DOHH2 (cell line): ENCODE measurements at regions not wholly inside any gene's neighbourhood (a gene's known extent, or its start where the extent isn't known, plus 50 kb on each side); places are given as distances from the start of the nearest gene placed in this dataset.

Experiments
- H3F3A ChIP-seq: fragments of 200-600 bp; sonication (generic), shearing (Covaris generic); 2 replicates; pipeline ENCODE4 v1.6.0; 2016; ENCODE audit warnings: antibody characterized with exemption, mild to moderate bottlenecking; ENCODE audit not compliant: control insufficient read depth, insufficient read depth
- H3K27ac ChIP-seq: fragments of 200-600 bp; sonication (generic); 2 replicates; pipeline ENCODE4 v1.5.1; 2014; ENCODE audit warnings: low read depth, mild to moderate bottlenecking, low read length, moderate library complexity
- H3K27me3 ChIP-seq: fragments of 200-600 bp; sonication (generic); 2 replicates; pipeline ENCODE4 v1.6.1; 2014; ENCODE audit warnings: mild to moderate bottlenecking, low read length, mixed read lengths; ENCODE audit not compliant: control insufficient read depth
- H3K36me3 ChIP-seq: fragments of 200-600 bp; sonication (generic); 2 replicates; pipeline ENCODE4 v1.6.1; 2014; ENCODE audit warnings: mild to moderate bottlenecking, low read length, moderate library complexity, mixed read lengths; ENCODE audit not compliant: control insufficient read depth
- H3K4me1 ChIP-seq: fragments of 200-600 bp; sonication (generic); 2 replicates; pipeline ENCODE4 v1.6.1; 2014; ENCODE audit warnings: mild to moderate bottlenecking, low read length, mixed read lengths; ENCODE audit not compliant: control insufficient read depth
- H3K4me2 ChIP-seq: fragments of 200-600 bp; sonication (generic); 2 replicates; pipeline ENCODE4 v1.6.0; 2014; ENCODE audit warnings: mild to moderate bottlenecking, low read length, moderate library complexity
- H3K4me3 ChIP-seq: fragments of 200-600 bp; sonication (generic); 2 replicates; pipeline ENCODE4 v1.5.1; 2014; ENCODE audit warnings: mild to moderate bottlenecking, low read length, mixed read lengths
- H3K79me2 ChIP-seq: fragments of 200-600 bp; sonication (generic); 2 replicates; pipeline ENCODE4 v1.6.1; 2014; ENCODE audit warnings: mild to moderate bottlenecking, low read length, mixed read lengths; ENCODE audit not compliant: control insufficient read depth
- H3K9me2 ChIP-seq: fragments of 200-600 bp; sonication (generic); replicated peaks from 2 replicates; pipeline ENCODE4 v1.6.1; 2014; ENCODE audit warnings: mild to moderate bottlenecking, low read length, mixed read lengths; ENCODE audit not compliant: control insufficient read depth
- H3K9me3 ChIP-seq: fragments of 200-600 bp; sonication (generic); 2 replicates; pipeline ENCODE4 v1.6.1; 2014; ENCODE audit warnings: antibody characterized with exemption, low read length, mixed read lengths; ENCODE audit not compliant: control insufficient read depth, insufficient read depth
- H4K20me1 ChIP-seq: fragments of 200-600 bp; sonication (generic); 2 replicates; pipeline ENCODE4 v1.6.0; 2014; ENCODE audit warnings: low read depth, mild to moderate bottlenecking, antibody characterized with exemption, low read length, moderate library complexity; ENCODE audit not compliant: control insufficient read depth, insufficient read depth
- EZH2phosphoT487 ChIP-seq: fragments of 200-600 bp; sonication (generic); IDR thresholded peaks from 2 replicates; pipeline ENCODE4 v1.6.1; 2017; ENCODE audit warnings: borderline replicate concordance, mild to moderate bottlenecking, antibody characterized with exemption, low read length, moderate library complexity, mixed read lengths
- TF ChIP-seq, protein P1 (sequence below): fragments of 200-600 bp; sonication (generic); IDR thresholded peaks from one replicate; pipeline ENCODE4 v1.5.1; 2014; ENCODE audit warnings: antibody characterized with exemption, mild to moderate bottlenecking, low read depth, low read length; ENCODE audit not compliant: poor library complexity, severe bottlenecking

- no peaks in the 10 kb centered on the region for H3K27me3 ChIP-seq
- no peaks in the 10 kb centered on the region for H3K36me3 ChIP-seq
- no peaks in the 10 kb centered on the region for H3K9me2 ChIP-seq
- H3K27ac ChIP-seq, result no peak overlapping the region
- H3K4me2 ChIP-seq, result no peak overlapping the region
- H3K79me2 ChIP-seq, result no peaks in the 10 kb centered on the region
- H3K9me3 ChIP-seq, result no peaks in the 10 kb centered on the region
- no peak for TF ChIP-seq EZH2phosphoT487
- TF ChIP-seq, protein P1, sequence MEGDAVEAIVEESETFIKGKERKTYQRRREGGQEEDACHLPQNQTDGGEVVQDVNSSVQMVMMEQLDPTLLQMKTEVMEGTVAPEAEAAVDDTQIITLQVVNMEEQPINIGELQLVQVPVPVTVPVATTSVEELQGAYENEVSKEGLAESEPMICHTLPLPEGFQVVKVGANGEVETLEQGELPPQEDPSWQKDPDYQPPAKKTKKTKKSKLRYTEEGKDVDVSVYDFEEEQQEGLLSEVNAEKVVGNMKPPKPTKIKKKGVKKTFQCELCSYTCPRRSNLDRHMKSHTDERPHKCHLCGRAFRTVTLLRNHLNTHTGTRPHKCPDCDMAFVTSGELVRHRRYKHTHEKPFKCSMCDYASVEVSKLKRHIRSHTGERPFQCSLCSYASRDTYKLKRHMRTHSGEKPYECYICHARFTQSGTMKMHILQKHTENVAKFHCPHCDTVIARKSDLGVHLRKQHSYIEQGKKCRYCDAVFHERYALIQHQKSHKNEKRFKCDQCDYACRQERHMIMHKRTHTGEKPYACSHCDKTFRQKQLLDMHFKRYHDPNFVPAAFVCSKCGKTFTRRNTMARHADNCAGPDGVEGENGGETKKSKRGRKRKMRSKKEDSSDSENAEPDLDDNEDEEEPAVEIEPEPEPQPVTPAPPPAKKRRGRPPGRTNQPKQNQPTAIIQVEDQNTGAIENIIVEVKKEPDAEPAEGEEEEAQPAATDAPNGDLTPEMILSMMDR, result no peak
- no peaks in the 10 kb centered on the region for H3K4me1 ChIP-seq
- H4K20me1 ChIP-seq, result no peaks in the 10 kb centered on the region
- no peak overlapping the region for H3K4me3 ChIP-seq
- no peaks in the 10 kb centered on the region for H3F3A ChIP-seq
Measured at GRCh38 chr17:34782271-34782670, 179.0 kb downstream of the CCT6B start.

DNA sequence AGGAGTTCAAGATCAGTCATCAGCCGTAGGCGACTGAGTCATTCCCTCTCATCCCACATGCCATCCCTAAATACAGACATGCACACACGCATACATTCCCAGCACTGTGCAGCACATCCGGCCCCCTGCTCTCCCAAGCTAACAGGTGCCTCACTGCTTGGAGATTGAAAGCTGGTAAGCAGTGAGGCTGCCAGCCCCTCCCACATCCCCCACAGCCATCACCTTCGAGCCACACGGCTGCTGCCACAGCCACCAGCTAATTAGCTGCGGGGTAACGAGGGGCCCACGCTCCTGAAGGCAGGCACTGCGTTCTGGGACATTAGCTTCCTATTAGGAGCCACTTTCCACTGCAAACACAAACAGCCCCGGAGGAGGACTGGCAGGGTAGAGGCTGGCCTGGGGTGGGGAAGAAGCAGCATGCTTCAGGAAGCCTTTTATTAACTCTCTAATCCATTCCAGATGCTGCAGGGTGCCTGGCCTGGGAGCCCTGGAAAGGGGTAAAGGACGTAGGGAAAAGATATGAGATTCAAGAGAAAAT lies 179.6 kb downstream of the CCT6B start:
- H3F3A ChIP-seq, result no peaks in the 10 kb centered on the region
- H3K9me3 ChIP-seq, result no peaks in the 10 kb centered on the region
- no peaks in the 10 kb centered on the region for H3K36me3 ChIP-seq
- H4K20me1 ChIP-seq, result no peaks in the 10 kb centered on the region
- H3K4me2 ChIP-seq, result no peak overlapping the region
- no peaks in the 10 kb centered on the region for H3K79me2 ChIP-seq
- no peaks in the 10 kb centered on the region for H3K27me3 ChIP-seq
- H3K4me1 ChIP-seq, result no peaks in the 10 kb centered on the region
- H3K27ac ChIP-seq, result no peak overlapping the region
- TF ChIP-seq, protein P1, result no peak
- TF ChIP-seq EZH2phosphoT487, result no peak
- no peak overlapping the region for H3K4me3 ChIP-seq
- no peaks in the 10 kb centered on the region for H3K9me2 ChIP-seq

GRCh38 chr17:34781071-34781470 lies 180.2 kb downstream of the CCT6B start:
- TF ChIP-seq, protein P1, result no peak
- no peak for TF ChIP-seq EZH2phosphoT487
- Histone ChIP-seq H3F3A (no peaks in the 10 kb centered on the region), H3K4me2 (no peak overlapping the region), H3K79me2 (no peaks in the 10 kb centered on the region), H3K27ac (no peak overlapping the region), H4K20me1 (no peaks in the 10 kb centered on the region), H3K36me3 (no peaks in the 10 kb centered on the region), H3K9me3 (no peaks in the 10 kb centered on the region), H3K4me3 (no peak overlapping the region), H3K27me3 (no peaks in the 10 kb centered on the region), H3K9me2 (no peaks in the 10 kb centered on the region), H3K4me1 (no peaks in the 10 kb centered on the region)

DNA sequence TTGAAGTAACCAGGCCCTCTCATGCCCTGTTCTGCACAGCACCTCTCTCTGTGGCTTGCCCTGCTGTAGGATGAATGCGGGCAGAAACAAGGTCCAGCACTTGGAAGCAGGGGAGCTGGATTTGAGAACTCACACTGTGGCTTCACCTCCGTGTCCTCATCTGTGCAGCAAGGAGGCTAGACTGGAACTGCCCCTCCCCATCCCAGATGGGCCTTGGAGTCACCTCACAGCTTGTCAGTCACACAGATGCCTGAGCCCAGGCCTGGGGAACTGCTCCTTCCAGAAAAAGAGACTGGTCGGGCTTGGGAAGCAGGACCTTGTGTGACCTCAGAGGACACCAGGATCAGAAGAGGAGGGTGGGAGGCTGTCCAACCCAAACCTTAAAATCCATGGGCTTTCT lies 180.8 kb downstream of the CCT6B start:
- H3K36me3 ChIP-seq, result no peaks in the 10 kb centered on the region
- H3K4me2 ChIP-seq, result no peak overlapping the region
- no peaks in the 10 kb centered on the region for H3K4me1 ChIP-seq
- no peaks in the 10 kb centered on the region for H3K9me3 ChIP-seq
- H3K4me3 ChIP-seq, result no peak overlapping the region
- H4K20me1 ChIP-seq, result no peaks in the 10 kb centered on the region
- no peak overlapping the region for H3K27ac ChIP-seq
- H3K9me2 ChIP-seq, result no peaks in the 10 kb centered on the region
- H3F3A ChIP-seq, result no peaks in the 10 kb centered on the region
- no peaks in the 10 kb centered on the region for H3K79me2 ChIP-seq
- no peaks in the 10 kb centered on the region for H3K27me3 ChIP-seq
- TF ChIP-seq EZH2phosphoT487, result no peak
- TF ChIP-seq, protein P1, result no peak
